ENCODE measurements at regions not wholly inside any gene's neighbourhood (a gene's known extent, or its start where the extent isn't known, plus 50 kb on each side); places are given as distances from the start of the nearest gene placed in this dataset.

DNA sequence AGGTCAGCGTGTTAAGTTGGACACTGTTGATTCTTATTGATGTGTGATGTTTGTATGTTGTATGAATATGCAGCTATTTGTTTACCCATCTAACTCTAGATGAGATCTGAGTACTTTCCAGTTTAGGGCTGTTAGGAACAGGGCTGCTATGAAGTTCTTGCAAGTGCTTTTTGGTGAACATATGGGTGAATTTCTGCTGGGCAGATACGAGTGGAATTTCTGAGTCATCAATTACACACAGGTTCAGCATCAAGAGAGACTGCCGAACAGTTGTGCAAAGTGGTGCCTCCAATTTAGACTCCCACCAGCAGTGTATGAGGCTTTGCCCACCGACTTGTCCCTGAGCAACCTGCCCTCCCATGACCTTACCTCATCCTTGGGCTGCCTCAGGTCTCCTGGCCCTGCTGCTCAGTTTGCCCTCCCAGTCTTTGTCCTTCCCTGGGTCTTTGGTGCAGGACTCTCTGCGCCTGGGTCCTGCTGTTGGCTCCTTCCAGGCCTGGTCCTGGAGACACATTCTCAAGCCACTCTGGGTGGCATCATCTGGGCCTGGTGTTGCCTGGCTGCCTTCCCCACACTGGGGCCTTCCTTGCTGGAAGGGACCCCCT, 343.6 kb downstream of the PTPRU start:
- H3K27ac Mint-ChIP-seq: no peak overlapping the region
- H3K36me3 Mint-ChIP-seq (ENCODE audit: low read depth): no peaks in the 10 kb centered on the region
- peaks cover 5% of the 10 kb centered on the region for H3K4me1 Mint-ChIP-seq
- H3K9me3 Mint-ChIP-seq: peaks cover 2% of the 10 kb centered on the region
- H3K27me3 Mint-ChIP-seq (ENCODE audit: low read depth): peaks cover 28% of the 10 kb centered on the region
- no peak for TF ChIP-seq CTCF (IDR thresholded peaks at IDR 0.05; ENCODE audit: unreplicated experiment in 3 of 3)
- H3K4me3 Mint-ChIP-seq: no peak overlapping the region

- Mint-ChIP-seq H3K27ac (no peak overlapping the region), H3K4me1 (peaks cover 5% of the 10 kb centered on the region), H3K4me3 (no peak overlapping the region), H3K36me3 (ENCODE audit: low read depth) (no peaks in the 10 kb centered on the region), H3K27me3 (ENCODE audit: low read depth) (peaks cover 15% of the 10 kb centered on the region), H3K9me3 (peaks cover 2% of the 10 kb centered on the region)
- TF ChIP-seq CTCF (IDR thresholded peaks at IDR 0.05; ENCODE audit: unreplicated experiment in 3 of 3): no peak
Measured at GRCh38 chr1:29577512-29577911, 341.2 kb downstream of the PTPRU start.

DNA sequence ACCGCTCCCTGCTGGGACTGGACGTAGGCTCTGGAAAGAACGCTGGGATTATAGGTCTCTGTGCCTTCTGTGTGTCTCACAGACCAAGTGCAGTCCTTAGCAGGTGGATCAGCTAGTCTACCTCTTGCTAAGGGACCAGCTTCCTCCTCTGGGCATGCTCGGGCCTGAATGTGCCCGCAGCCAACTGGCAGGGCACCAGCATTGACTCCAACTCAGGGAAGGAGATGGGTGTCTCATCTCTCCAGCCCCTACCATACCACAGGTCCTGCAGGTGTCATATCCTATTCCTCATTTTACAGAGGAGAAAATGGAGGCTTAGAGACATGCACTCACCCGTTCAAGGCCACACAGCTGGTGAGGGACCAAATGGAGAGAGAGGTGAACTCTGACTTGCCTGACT, 340.2 kb downstream of the PTPRU start:
- Mint-ChIP-seq H3K27me3 (ENCODE audit: low read depth) (peaks cover 19% of the 10 kb centered on the region), H3K36me3 (ENCODE audit: low read depth) (no peaks in the 10 kb centered on the region), H3K4me1 (peaks cover 5% of the 10 kb centered on the region), H3K4me3 (no peak overlapping the region), H3K9me3 (peaks cover 2% of the 10 kb centered on the region), H3K27ac (no peak overlapping the region)
- no peak for TF ChIP-seq CTCF (IDR thresholded peaks at IDR 0.05; ENCODE audit: unreplicated experiment in 3 of 3)

DNA sequence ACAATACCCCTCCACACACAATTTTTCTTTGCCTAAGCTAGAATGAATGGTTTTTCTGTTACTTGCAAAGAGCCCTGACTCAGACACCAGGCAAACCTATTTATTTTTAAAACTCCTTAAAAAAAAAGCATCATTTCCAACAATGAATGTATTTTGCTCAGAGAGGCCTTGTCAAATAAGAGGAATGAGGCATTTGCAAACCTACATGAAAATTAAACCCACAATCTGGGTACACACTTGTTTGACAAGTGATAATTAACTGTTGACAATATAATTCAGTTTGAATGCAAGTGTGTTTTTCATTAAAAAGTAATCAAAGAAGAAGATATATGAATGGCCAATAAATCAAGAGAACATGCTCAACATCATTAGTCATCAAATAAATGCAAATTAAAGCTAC, 339.5 kb downstream of the PTPRU start:
- H3K4me1 Mint-ChIP-seq: peaks cover 5% of the 10 kb centered on the region
- no peak overlapping the region for H3K4me3 Mint-ChIP-seq
- H3K9me3 Mint-ChIP-seq: peaks cover 2% of the 10 kb centered on the region
- H3K27me3 Mint-ChIP-seq (ENCODE audit: low read depth): peaks cover 19% of the 10 kb centered on the region
- no peak for TF ChIP-seq CTCF (IDR thresholded peaks at IDR 0.05; ENCODE audit: unreplicated experiment in 3 of 3)
- H3K27ac Mint-ChIP-seq: no peak overlapping the region
- no peaks in the 10 kb centered on the region for H3K36me3 Mint-ChIP-seq (ENCODE audit: low read depth)

DNA sequence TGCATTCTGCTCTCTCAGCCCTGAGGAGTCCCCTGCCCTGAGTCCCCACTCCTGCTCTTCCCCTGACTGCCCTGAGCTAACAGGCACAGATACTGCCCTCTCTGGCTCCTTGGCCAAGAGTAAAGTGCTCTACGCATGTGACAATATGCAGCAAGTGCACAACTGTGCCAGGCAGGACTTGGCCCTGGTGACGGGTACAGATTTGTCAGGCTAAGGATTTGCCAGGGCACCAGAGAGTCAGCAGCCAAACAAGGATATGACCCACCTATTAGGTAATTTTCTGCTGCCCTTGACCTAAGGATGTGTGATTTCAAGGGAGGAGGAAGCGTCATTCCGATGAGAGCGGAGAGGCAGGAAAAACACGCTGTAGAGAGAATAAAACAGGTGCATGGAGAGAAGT, 339.0 kb downstream of the PTPRU start:
- TF ChIP-seq CTCF (IDR thresholded peaks at IDR 0.05; ENCODE audit: unreplicated experiment in 3 of 3): no peak
- peaks cover 5% of the 10 kb centered on the region for H3K4me1 Mint-ChIP-seq

GRCh38 chr1:29574871-29575270, 338.5 kb downstream of the PTPRU start:
- no peak for TF ChIP-seq CTCF (IDR thresholded peaks at IDR 0.05; ENCODE audit: unreplicated experiment in 3 of 3)
- H3K4me3 Mint-ChIP-seq: no peak overlapping the region
- no peak overlapping the region for H3K27ac Mint-ChIP-seq
- no peaks in the 10 kb centered on the region for H3K36me3 Mint-ChIP-seq (ENCODE audit: low read depth)
- peaks cover 5% of the 10 kb centered on the region for H3K4me1 Mint-ChIP-seq
- H3K9me3 Mint-ChIP-seq: peaks cover 3% of the 10 kb centered on the region
- peaks cover 16% of the 10 kb centered on the region for H3K27me3 Mint-ChIP-seq (ENCODE audit: low read depth)

More for the DNA sequence above, 339.0 kb downstream of the PTPRU start:
- Mint-ChIP-seq H3K27me3 (ENCODE audit: low read depth) (peaks cover 16% of the 10 kb centered on the region), H3K27ac (no peak overlapping the region), H3K36me3 (ENCODE audit: low read depth) (no peaks in the 10 kb centered on the region), H3K4me3 (no peak overlapping the region), H3K9me3 (peaks cover 2% of the 10 kb centered on the region)
